HL-60 (cell line): ENCODE measurements at regions not wholly inside any gene's neighbourhood (a gene's known extent, or its start where the extent isn't known, plus 50 kb on each side); places are given as distances from the start of the nearest gene placed in this dataset.

Experiments
- CTCF ChIP-seq: IDR thresholded peaks from one replicate; pipeline ENCODE4 v1.5.1; 2011; ENCODE audit warnings: low read length, control low read depth, inconsistent platforms; ENCODE audit not compliant: insufficient read depth
- POLR2AphosphoS5 ChIP-seq: IDR thresholded peaks from 2 replicates; pipeline ENCODE4 v1.6.1; 2012; ENCODE audit warnings: low read depth

DNA sequence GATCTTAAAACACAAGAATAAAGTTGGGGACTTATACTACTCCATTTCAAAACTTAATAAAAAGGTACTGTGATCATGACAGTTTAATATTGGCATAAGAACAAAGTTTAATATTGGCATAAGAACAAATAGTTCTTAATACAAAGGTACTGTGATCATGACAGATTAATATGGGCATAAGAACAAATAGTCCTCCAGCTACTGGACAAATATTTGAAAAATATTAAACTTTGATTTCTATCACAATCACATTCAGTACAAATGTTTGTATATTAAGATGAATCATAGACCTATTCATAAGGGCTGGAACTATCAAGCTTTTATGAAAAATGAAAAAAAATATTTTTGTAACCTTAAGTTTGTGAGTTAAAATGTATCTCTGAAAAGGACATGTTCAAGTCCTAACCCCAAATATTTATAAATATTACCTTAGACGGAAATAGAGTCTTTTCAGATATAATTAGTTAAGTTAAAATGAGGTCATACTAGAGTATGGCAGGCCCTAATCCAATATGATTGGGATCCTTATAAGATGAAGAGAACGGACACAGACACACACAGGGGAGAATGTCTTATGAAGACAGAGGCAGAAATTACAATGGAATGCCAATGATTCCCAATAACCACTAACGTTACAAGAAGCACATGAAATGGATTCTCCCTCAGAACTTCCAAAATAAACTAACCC lies 79.1 kb upstream of the RGS1 start:
- no peak for TF ChIP-seq CTCF
- TF ChIP-seq POLR2AphosphoS5: no peak
